Stomach (tissue), 8 donors: ENCODE measurements at regions not wholly inside any gene's neighbourhood (a gene's known extent, or its start where the extent isn't known, plus 50 kb on each side); places are given as distances from the start of the nearest gene placed in this dataset.

Experiments used
- DNase-seq, 2 donors: peaks; one replicate each; pipeline versions ENCODE4 v3.0.0 to v3.0.0-alpha.2; 2013 to 2019
- H3K27ac ChIP-seq, 5 donors: fragments of 200-600 bp in 4 of 5; sonication (generic) in 4 of 5; one replicate each; pipeline ENCODE4 v1.5.1; 2013 to 2019; ENCODE audit warnings: mild to moderate bottlenecking in 1 of 5, moderate library complexity in 1 of 5
- H3K27me3 ChIP-seq, 3 donors: fragments of 200-600 bp; sonication (generic); one replicate each; pipeline ENCODE4 v1.5.1; 2017 to 2019; ENCODE audit warnings: mixed run types in 1 of 3
- H3K36me3 ChIP-seq, 4 donors: fragments of 200-600 bp; sonication (generic); 1 replicate in 3 of 4; 2 replicates in 1 of 4; pipeline ENCODE4 v1.5.1; 2016 to 2019
- H3K4me1 ChIP-seq, 4 donors: fragments of 200-600 bp; sonication (generic); one replicate each; pipeline ENCODE4 v1.5.1; 2016 to 2019
- H3K4me3 ChIP-seq, 4 donors: fragments of 200-600 bp; sonication (generic) in 3 of 4; one replicate each; pipeline ENCODE4 v1.5.1; 2016 to 2019; ENCODE audit warnings: mild to moderate bottlenecking in 1 of 4
- H3K9me3 ChIP-seq, 4 donors: fragments of 200-600 bp; sonication (generic); one replicate each; pipeline ENCODE4 v1.5.1; 2016 to 2019
- CTCF ChIP-seq, 7 experiments: fragments of 450-650 bp in 4 of 7; fragments of 200-600 bp in 3 of 7; sonication (generic) in 3 of 7; IDR thresholded peaks; one replicate each; pipeline ENCODE4 v1.5.1; 2016 to 2019; ENCODE audit warnings: antibody characterized with exemption in 7 of 7, control low read depth in 2 of 7, mild to moderate bottlenecking in 1 of 7
- EP300 ChIP-seq: sonication (generic); formaldehyde crosslinking; IDR thresholded peaks from one replicate; pipeline ENCODE4 v1.6.1; 2017; ENCODE audit warnings: antibody characterized with exemption
- POLR2A ChIP-seq, 4 donors: fragments of 450-650 bp; IDR thresholded peaks; one replicate each; pipeline ENCODE4 v1.6.1; 2016; ENCODE audit warnings: antibody characterized with exemption in 4 of 4, control low read depth in 2 of 4, mild to moderate bottlenecking in 1 of 4, moderate library complexity in 1 of 4
- POLR2AphosphoS5 ChIP-seq, 3 donors: sonication (generic); formaldehyde crosslinking; IDR thresholded peaks; one replicate each; pipeline ENCODE4 v1.6.1; 2016; ENCODE audit warnings: antibody characterized with exemption in 3 of 3
- WGBS, 5 donors: extraction: QIAGEN DNeasy Blood & Tissue Kit in 3 of 5; methylation state at CpG; one replicate each; pipeline versions ENCODE4 v1.1.5 to v1.1.7; 2013 to 2018; 5-methylcytosine and 5-hydroxymethylcytosine counted together
- intact Hi-C: fragments of 100-400 bp; cut with DNase I; formaldehyde crosslinking; loops from one replicate; pipeline ENCODE4 v1.15.1; 2023; ENCODE audit warnings: low total_unique reads
- donor health status: healthy with polysubstance abuse.
- donor health status: Bipolar disorder and iron deficiency.
- donor health status: healthy.

DNA sequence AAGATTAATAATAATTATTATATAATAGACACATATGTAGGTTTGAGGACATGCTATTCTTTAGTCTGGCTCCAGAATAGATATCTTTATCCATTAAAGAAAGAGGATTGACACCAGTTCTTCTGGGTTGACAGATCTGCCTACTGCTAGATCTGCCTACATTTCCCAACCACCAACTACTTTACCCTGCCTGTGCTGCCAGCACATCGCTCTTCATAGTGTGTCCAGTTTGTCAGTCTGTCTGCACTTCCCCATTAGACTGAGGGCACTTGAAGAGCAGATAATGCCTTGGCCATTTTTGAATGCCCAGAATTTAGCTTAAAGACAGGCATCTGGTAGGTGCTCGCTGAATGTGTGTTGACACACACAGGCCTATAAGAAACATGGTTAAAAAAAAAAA lies 910.1 kb upstream of the FAT3 start:
- TF ChIP-seq CTCF (IDR thresholded peaks at IDR 0.05) (no peak), EP300 (no peak), POLR2A (IDR thresholded peaks at IDR 0.05) (no peak), POLR2AphosphoS5 (IDR thresholded peaks at IDR 0.05) (no peak)
- H3K9me3 ChIP-seq = no peaks in the 10 kb centered on the region
- intact Hi-C loops = no loop called here

DNA sequence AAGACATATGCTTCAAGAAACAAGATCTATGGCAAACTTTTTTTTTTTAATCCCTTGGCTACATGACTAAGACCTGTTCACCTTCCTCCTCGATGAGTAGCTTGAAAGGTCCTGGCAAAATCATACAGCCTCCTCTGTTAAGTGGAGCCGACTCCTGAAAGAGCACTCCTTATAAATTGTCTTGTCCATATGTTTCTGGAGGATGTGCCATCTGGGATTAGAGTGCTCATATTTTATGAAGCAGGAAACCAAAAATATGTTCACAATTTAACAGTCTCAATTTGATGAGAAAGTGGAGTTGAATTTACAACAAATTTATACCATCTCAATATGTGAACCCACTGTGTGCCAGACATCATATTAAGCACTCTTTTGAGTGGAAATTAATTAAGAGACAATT lies 912.1 kb upstream of the FAT3 start:
- H3K27me3 ChIP-seq = no peaks in the 10 kb centered on the region
- H3K4me1 ChIP-seq = no peaks in the 10 kb centered on the region
- no peak for TF ChIP-seq POLR2AphosphoS5 (IDR thresholded peaks at IDR 0.05)
- TF ChIP-seq EP300 = no peak
- TF ChIP-seq CTCF (IDR thresholded peaks at IDR 0.05) = no peak
- no peak for TF ChIP-seq POLR2A (IDR thresholded peaks at IDR 0.05)
- intact Hi-C loops = no loop called here
- H3K36me3 ChIP-seq = no peaks in the 10 kb centered on the region
- H3K9me3 ChIP-seq = no peaks in the 10 kb centered on the region
- no peak overlapping the region for H3K27ac ChIP-seq
- no peak overlapping the region for H3K4me3 ChIP-seq
- no peak for DNase-seq
- 63 to 83% (median 81%) methylated on average over 2 of the region's 2 CpGs for WGBS, 5 donors

More for the DNA sequence above, 910.1 kb upstream of the FAT3 start:
- Histone ChIP-seq H3K36me3 (no peaks in the 10 kb centered on the region), H3K4me1 (no peaks in the 10 kb centered on the region), H3K4me3 (no peak overlapping the region), H3K27me3 (no peaks in the 10 kb centered on the region), H3K27ac (no peak overlapping the region)
- WGBS, 5 donors = 79 to 88% (median 84%) methylated on average over 2 of the region's 2 CpGs
- DNase-seq = no peak

DNA sequence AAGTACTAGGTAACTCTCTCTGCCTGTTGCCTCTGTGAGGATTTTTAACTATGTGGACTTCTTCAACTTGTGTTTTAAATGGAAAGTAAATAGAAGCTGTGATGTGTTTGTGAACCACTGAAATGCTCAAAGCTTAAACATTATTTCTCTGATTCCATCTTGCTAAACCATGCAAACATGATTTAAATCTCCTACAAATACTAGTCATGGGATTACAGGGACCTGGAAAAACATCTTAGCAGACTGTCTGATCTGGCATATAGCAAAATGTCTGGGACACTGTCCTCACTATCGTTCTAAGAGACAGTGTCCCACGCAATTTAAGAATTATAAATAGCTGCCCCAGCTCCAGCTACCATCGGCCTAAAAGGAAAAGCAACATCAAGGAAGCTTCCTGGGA lies 914.5 kb upstream of the FAT3 start:
- WGBS, 5 donors = 81 to 88% (median 86%) methylated on average over 3 of the region's 3 CpGs
- intact Hi-C loops = no loop called here
- H3K36me3 ChIP-seq = no peaks in the 10 kb centered on the region
- H3K9me3 ChIP-seq = no peaks in the 10 kb centered on the region
- no peak overlapping the region for H3K27ac ChIP-seq
- DNase-seq = no peak
- no peak overlapping the region for H3K4me3 ChIP-seq
- no peaks in the 10 kb centered on the region for H3K4me1 ChIP-seq
- no peaks in the 10 kb centered on the region for H3K27me3 ChIP-seq
- TF ChIP-seq EP300 (no peak), CTCF (IDR thresholded peaks at IDR 0.05) (no peak), POLR2A (IDR thresholded peaks at IDR 0.05) (no peak), POLR2AphosphoS5 (IDR thresholded peaks at IDR 0.05) (no peak)

DNA sequence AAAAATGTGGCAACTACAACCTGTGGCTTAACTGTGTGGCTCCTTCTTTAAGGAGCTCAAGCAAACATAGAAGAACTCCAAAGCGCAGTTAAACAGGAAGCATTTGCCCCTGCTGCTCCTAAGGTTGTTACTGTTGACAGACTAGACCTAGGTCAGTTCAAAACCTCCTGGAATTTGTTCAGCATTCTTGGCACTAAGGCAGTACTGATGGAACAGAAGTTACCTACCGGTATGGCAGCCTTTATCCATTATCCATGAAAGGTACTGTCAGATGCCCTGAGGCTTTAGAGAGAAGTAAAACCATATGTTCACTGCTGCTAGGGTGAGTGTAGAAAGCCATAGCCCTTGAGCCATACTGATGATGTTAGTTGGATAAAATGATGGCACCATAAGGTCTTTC lies 916.5 kb upstream of the FAT3 start:
- H3K9me3 ChIP-seq = no peaks in the 10 kb centered on the region
- no peak for TF ChIP-seq EP300
- TF ChIP-seq POLR2AphosphoS5 (IDR thresholded peaks at IDR 0.05) = no peak
- no peak for TF ChIP-seq POLR2A (IDR thresholded peaks at IDR 0.05)
- no peak for TF ChIP-seq CTCF (IDR thresholded peaks at IDR 0.05)
- 20 to 58% (median 42%) methylated on average over 2 of the region's 2 CpGs for WGBS, 5 donors
- H3K4me3 ChIP-seq = no peak overlapping the region
- no peaks in the 10 kb centered on the region for H3K36me3 ChIP-seq
- no peaks in the 10 kb centered on the region for H3K27me3 ChIP-seq
- DNase-seq = no peak
- no peak overlapping the region for H3K27ac ChIP-seq
- intact Hi-C loops = no loop called here
- H3K4me1 ChIP-seq = no peaks in the 10 kb centered on the region
